ENCODE measurements at regions not wholly inside any gene's neighbourhood (a gene's known extent, or its start where the extent isn't known, plus 50 kb on each side); places are given as distances from the start of the nearest gene placed in this dataset.

GRCh38 chr17:68184816-68185436 lies 62.9 kb upstream of the AMZ2 start:
- no peak for TF ChIP-seq POLR2AphosphoS5 (IDR thresholded peaks at IDR 0.05; ENCODE audit: low read depth)
- TF ChIP-seq CTCF (IDR thresholded peaks at IDR 0.05; ENCODE audit: insufficient read depth, low read length): no peak
- no peak for TF ChIP-seq GABPA (IDR thresholded peaks at IDR 0.05; ENCODE audit: low read depth)
- TF ChIP-seq REST (IDR thresholded peaks at IDR 0.05; ENCODE audit: insufficient replicate concordance, low read depth): no peak
- TF ChIP-seq SPI1 (IDR thresholded peaks at IDR 0.05; ENCODE audit: borderline replicate concordance, low read depth): no peak

Measured in HL-60 (cell line).